ENCODE measurements at regions not wholly inside any gene's neighbourhood (a gene's known extent, or its start where the extent isn't known, plus 50 kb on each side); places are given as distances from the start of the nearest gene placed in this dataset.

GRCh38 chr6:80744213-80744612, 637.7 kb downstream of the BCKDHB start:
- Histone ChIP-seq H3K27me3 (replicated peaks; ENCODE audit: insufficient read depth, low read depth, low read length, poor library complexity) (no peaks in the 10 kb centered on the region), H3K4me3 (ENCODE audit: low read depth, low read length, poor library complexity, severe bottlenecking) (no peak overlapping the region), H3K36me3 (ENCODE audit: insufficient read depth, low read length, poor library complexity, severe bottlenecking) (no peaks in the 10 kb centered on the region), H3K27ac (ENCODE audit: low read depth, low read length, poor library complexity, severe bottlenecking) (no peak overlapping the region), H3K9me3 (ENCODE audit: low read depth, low read length, poor library complexity, severe bottlenecking) (no peaks in the 10 kb centered on the region), H3K4me1 (ENCODE audit: insufficient read depth, low read length, poor library complexity, severe bottlenecking) (peaks cover 4% of the 10 kb centered on the region)
- TF ChIP-seq CTCF (conservative IDR thresholded peaks at IDR 0.05; ENCODE audit: low read depth, low read length) (no peak), EZH2 (IDR thresholded peaks at IDR 0.05; ENCODE audit: borderline replicate concordance, low read depth, low read length, poor library complexity, severe bottlenecking) (no peak)
- POLR2A ChIA-PET (ENCODE audit: low non-redundant PET), result no interaction called here
- CTCF ChIA-PET, result no interaction called here
- no TSS peak for BruUV-seq (replicated peaks)
- DNase-seq (ENCODE audit: low spot score), result no peak
- intact Hi-C loops (cut with micrococcal nuclease; ENCODE audit: unreplicated experiment), result loop anchor here (5.0 kb wide), 1 partner anchor 137 kb away; no protein-coding TSS in a partner anchor

GRCh38 chr6:80742481-80742880, 636.0 kb downstream of the BCKDHB start:
- H3K9me3 ChIP-seq (ENCODE audit: low read depth, low read length, poor library complexity, severe bottlenecking), result no peaks in the 10 kb centered on the region
- TF ChIP-seq EZH2 (IDR thresholded peaks at IDR 0.05; ENCODE audit: borderline replicate concordance, low read depth, low read length, poor library complexity, severe bottlenecking), result no peak
- TF ChIP-seq CTCF (conservative IDR thresholded peaks at IDR 0.05; ENCODE audit: low read depth, low read length), result peak; percentile 72
- peak; percentile 85 for DNase-seq (ENCODE audit: low spot score)
- peaks cover 4% of the 10 kb centered on the region for H3K4me1 ChIP-seq (ENCODE audit: insufficient read depth, low read length, poor library complexity, severe bottlenecking)
- POLR2A ChIA-PET (ENCODE audit: low non-redundant PET), result no interaction called here
- H3K27ac ChIP-seq (ENCODE audit: low read depth, low read length, poor library complexity, severe bottlenecking), result no peak overlapping the region
- intact Hi-C loops (cut with micrococcal nuclease; ENCODE audit: unreplicated experiment), result loop anchor here (5.0 kb wide), 1 partner anchor 135 kb away; no protein-coding TSS in a partner anchor
- CTCF ChIA-PET, result interaction anchor here (1.3 kb wide), 1 partner anchor 1011 kb away, joined by 3 read pairs; no protein-coding TSS in a partner anchor
- no peak overlapping the region for H3K4me3 ChIP-seq (ENCODE audit: low read depth, low read length, poor library complexity, severe bottlenecking)
- no peaks in the 10 kb centered on the region for H3K36me3 ChIP-seq (ENCODE audit: insufficient read depth, low read length, poor library complexity, severe bottlenecking)
- BruUV-seq (replicated peaks), result no TSS peak
- H3K27me3 ChIP-seq (replicated peaks; ENCODE audit: insufficient read depth, low read depth, low read length, poor library complexity), result no peaks in the 10 kb centered on the region

DNA sequence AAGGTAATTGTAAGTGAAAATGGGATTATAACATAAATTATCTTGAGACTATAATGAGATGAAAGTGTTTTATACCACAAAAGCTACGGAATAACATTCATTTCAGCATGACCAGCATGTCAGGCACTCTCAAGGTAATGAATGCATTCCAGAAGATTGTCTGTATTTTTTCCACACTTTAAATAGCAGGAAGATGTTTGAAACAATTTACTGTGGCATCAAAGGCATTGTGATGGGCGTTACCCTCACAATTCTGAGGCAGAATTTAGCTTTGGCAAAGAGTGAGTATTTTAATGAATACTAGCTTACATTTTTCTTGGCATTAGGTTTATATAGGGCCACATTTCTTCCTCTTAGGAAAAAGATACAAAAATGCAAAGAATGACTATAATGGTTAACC, 627.2 kb downstream of the BCKDHB start:
- intact Hi-C loops (cut with micrococcal nuclease; ENCODE audit: unreplicated experiment), result no loop called here
- H3K27ac ChIP-seq (ENCODE audit: low read depth, low read length, poor library complexity, severe bottlenecking), result no peak overlapping the region
- CTCF ChIA-PET, result no interaction called here
- H3K4me3 ChIP-seq (ENCODE audit: low read depth, low read length, poor library complexity, severe bottlenecking), result no peak overlapping the region
- no TSS peak for BruUV-seq (replicated peaks)
- H3K36me3 ChIP-seq (ENCODE audit: insufficient read depth, low read length, poor library complexity, severe bottlenecking), result no peaks in the 10 kb centered on the region
- H3K4me1 ChIP-seq (ENCODE audit: insufficient read depth, low read length, poor library complexity, severe bottlenecking), result peaks cover 6% of the 10 kb centered on the region
- H3K9me3 ChIP-seq (ENCODE audit: low read depth, low read length, poor library complexity, severe bottlenecking), result no peaks in the 10 kb centered on the region
- no peaks in the 10 kb centered on the region for H3K27me3 ChIP-seq (replicated peaks; ENCODE audit: insufficient read depth, low read depth, low read length, poor library complexity)
- peak; percentile 17 for DNase-seq (ENCODE audit: low spot score)
- no peak for TF ChIP-seq CTCF (conservative IDR thresholded peaks at IDR 0.05; ENCODE audit: low read depth, low read length)
- TF ChIP-seq EZH2 (IDR thresholded peaks at IDR 0.05; ENCODE audit: borderline replicate concordance, low read depth, low read length, poor library complexity, severe bottlenecking), result no peak
- POLR2A ChIA-PET (ENCODE audit: low non-redundant PET), result no interaction called here
